ENCODE measurements at regions not wholly inside any gene's neighbourhood (a gene's known extent, or its start where the extent isn't known, plus 50 kb on each side); places are given as distances from the start of the nearest gene placed in this dataset.

- ChIA-PET POLR2A (no interaction called here), CTCF (no interaction called here)
- BruUV-seq (replicated peaks): no TSS peak
- no peak for DNase-seq
- intact Hi-C loops (cut with micrococcal nuclease; ENCODE audit: unreplicated experiment): no loop called here
- Histone ChIP-seq H3K4me1 (no peaks in the 10 kb centered on the region; the same call in 1 of the 2 replicates), H3K36me3 (ENCODE audit: control insufficient read depth, insufficient read depth, low read length) (no peaks in the 10 kb centered on the region), H3K9me3 (no peaks in the 10 kb centered on the region), H3K27me3 (replicated peaks; ENCODE audit: control insufficient read depth, insufficient read depth, low read length) (no peaks in the 10 kb centered on the region), H3K4me3 (ENCODE audit: low read depth, low read length) (no peak overlapping the region)
- TF ChIP-seq CTCF (IDR thresholded peaks at IDR 0.05; ENCODE audit: insufficient read depth in 1 of 2, low read depth in 1 of 2, low read length in 1 of 2, severe bottlenecking in 1 of 2, unreplicated experiment in 1 of 2): no peak
- Mint-ChIP-seq H3K4me3 (ENCODE audit: unreplicated experiment) (no peak overlapping the region), H3K36me3 (ENCODE audit: insufficient read depth, unreplicated experiment) (no peaks in the 10 kb centered on the region), H3K4me1 (ENCODE audit: low read depth, unreplicated experiment) (no peaks in the 10 kb centered on the region), H3K27me3 (ENCODE audit: insufficient read depth, unreplicated experiment) (peaks cover 5% of the 10 kb centered on the region), H3K27ac (ENCODE audit: unreplicated experiment) (no peak overlapping the region), H3K9me3 (ENCODE audit: unreplicated experiment) (no peaks in the 10 kb centered on the region)
Measured at GRCh38 chr7:88665892-88666514, 93.5 kb upstream of the ZNF804B start.

DNA sequence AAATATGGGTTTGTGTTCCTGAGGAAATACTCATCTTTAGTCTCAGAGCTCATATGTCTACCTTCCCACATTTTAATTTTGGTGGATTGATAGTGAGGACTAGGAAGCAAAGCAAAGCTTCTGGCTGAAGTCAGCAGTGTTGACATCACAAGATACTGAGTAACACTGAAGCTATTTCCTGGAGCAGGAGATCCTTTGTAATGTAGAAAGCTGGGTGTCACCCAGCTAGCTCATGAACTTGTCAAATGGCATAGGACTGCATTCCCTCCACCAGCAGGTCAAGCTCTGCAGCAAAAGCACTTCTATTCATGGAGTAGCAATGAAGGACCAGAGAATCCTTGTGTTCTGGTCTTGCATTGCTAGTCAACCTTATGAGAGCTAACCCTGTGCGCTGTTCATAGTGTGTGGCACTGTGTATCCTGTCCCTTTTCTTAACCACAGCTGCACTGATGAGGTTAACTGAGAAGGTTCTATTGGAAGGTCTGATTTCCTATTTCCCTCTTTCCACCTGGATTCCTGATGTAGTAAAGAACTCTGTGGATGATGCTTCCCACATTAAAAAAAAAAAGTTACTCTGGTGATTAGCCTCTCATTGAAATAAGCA, 94.8 kb upstream of the ZNF804B start:
- no peak overlapping the region for H3K27ac Mint-ChIP-seq (ENCODE audit: unreplicated experiment)
- intact Hi-C loops (cut with micrococcal nuclease; ENCODE audit: unreplicated experiment): no loop called here
- H3K4me3 ChIP-seq (ENCODE audit: low read depth, low read length): no peak overlapping the region

DNA sequence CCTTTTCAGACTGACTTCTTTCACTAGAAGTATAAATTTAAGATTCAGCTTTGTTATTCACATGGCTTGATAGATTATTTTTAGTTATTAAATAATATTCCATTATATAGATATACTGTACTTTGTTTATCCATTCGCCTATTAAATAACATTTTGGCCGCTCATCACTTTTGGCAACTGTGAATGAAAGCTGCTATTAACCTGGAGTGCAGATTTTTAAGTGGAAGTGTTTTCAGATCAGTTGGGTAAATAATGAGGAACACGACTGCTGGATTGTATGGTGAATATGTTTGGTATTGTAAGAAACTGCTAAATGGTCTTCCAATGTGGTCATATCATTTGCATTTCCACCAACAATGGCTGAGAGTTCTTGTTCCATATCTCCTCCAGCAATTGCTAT, 97.6 kb upstream of the ZNF804B start:
- Histone ChIP-seq H3K4me1 (no peaks in the 10 kb centered on the region; the same call in 1 of the 2 replicates), H3K9me3 (no peaks in the 10 kb centered on the region), H3K36me3 (ENCODE audit: control insufficient read depth, insufficient read depth, low read length) (no peaks in the 10 kb centered on the region), H3K4me3 (ENCODE audit: low read depth, low read length) (no peak overlapping the region), H3K27me3 (replicated peaks; ENCODE audit: control insufficient read depth, insufficient read depth, low read length) (no peaks in the 10 kb centered on the region)
- intact Hi-C loops (cut with micrococcal nuclease; ENCODE audit: unreplicated experiment): no loop called here
- no peak overlapping the region for H3K27ac Mint-ChIP-seq (ENCODE audit: unreplicated experiment)
- ChIA-PET CTCF (no interaction called here), POLR2A (no interaction called here)
- no peak overlapping the region for H3K4me3 Mint-ChIP-seq (ENCODE audit: unreplicated experiment)
- BruUV-seq (replicated peaks): no TSS peak
- no peaks in the 10 kb centered on the region for H3K4me1 Mint-ChIP-seq (ENCODE audit: low read depth, unreplicated experiment)
- no peaks in the 10 kb centered on the region for H3K36me3 Mint-ChIP-seq (ENCODE audit: insufficient read depth, unreplicated experiment)
- no peak for TF ChIP-seq CTCF (IDR thresholded peaks at IDR 0.05; ENCODE audit: insufficient read depth in 1 of 2, low read depth in 1 of 2, low read length in 1 of 2, severe bottlenecking in 1 of 2, unreplicated experiment in 1 of 2)
- DNase-seq: no peak
- no peaks in the 10 kb centered on the region for H3K9me3 Mint-ChIP-seq (ENCODE audit: unreplicated experiment)
- H3K27me3 Mint-ChIP-seq (ENCODE audit: insufficient read depth, unreplicated experiment): no peaks in the 10 kb centered on the region

More for the DNA sequence above, 94.8 kb upstream of the ZNF804B start:
- no peaks in the 10 kb centered on the region; the same call in 1 of the 2 replicates for H3K4me1 ChIP-seq
- no peak for TF ChIP-seq CTCF (IDR thresholded peaks at IDR 0.05; ENCODE audit: insufficient read depth in 1 of 2, low read depth in 1 of 2, low read length in 1 of 2, severe bottlenecking in 1 of 2, unreplicated experiment in 1 of 2)
- CTCF ChIA-PET: no interaction called here
- Mint-ChIP-seq H3K9me3 (ENCODE audit: unreplicated experiment) (no peaks in the 10 kb centered on the region), H3K4me3 (ENCODE audit: unreplicated experiment) (no peak overlapping the region), H3K27me3 (ENCODE audit: insufficient read depth, unreplicated experiment) (peaks cover 5% of the 10 kb centered on the region), H3K36me3 (ENCODE audit: insufficient read depth, unreplicated experiment) (no peaks in the 10 kb centered on the region), H3K4me1 (ENCODE audit: low read depth, unreplicated experiment) (no peaks in the 10 kb centered on the region)
- no peaks in the 10 kb centered on the region for H3K27me3 ChIP-seq (replicated peaks; ENCODE audit: control insufficient read depth, insufficient read depth, low read length)
- DNase-seq: no peak
- H3K36me3 ChIP-seq (ENCODE audit: control insufficient read depth, insufficient read depth, low read length): no peaks in the 10 kb centered on the region
- no TSS peak for BruUV-seq (replicated peaks)
- no peaks in the 10 kb centered on the region for H3K9me3 ChIP-seq
- POLR2A ChIA-PET: no interaction called here
